GM23248 (cell line): ENCODE measurements at regions not wholly inside any gene's neighbourhood (a gene's known extent, or its start where the extent isn't known, plus 50 kb on each side); places are given as distances from the start of the nearest gene placed in this dataset.

Experiments used
- EZH2 ChIP-seq: fragments of 200-600 bp; sonication (generic); IDR thresholded peaks from 2 replicates; pipeline ENCODE4 v1.6.1; 2018; ENCODE audit warnings: antibody characterized with exemption, mild to moderate bottlenecking; ENCODE audit not compliant: insufficient read depth, poor library complexity, severe bottlenecking
- EZH2phosphoT487 ChIP-seq: fragments of 200-600 bp; sonication (generic); IDR thresholded peaks from 2 replicates; pipeline ENCODE4 v1.6.1; 2018; ENCODE audit warnings: antibody characterized with exemption, moderate library complexity, mild to moderate bottlenecking, low read depth; ENCODE audit not compliant: insufficient read depth

DNA sequence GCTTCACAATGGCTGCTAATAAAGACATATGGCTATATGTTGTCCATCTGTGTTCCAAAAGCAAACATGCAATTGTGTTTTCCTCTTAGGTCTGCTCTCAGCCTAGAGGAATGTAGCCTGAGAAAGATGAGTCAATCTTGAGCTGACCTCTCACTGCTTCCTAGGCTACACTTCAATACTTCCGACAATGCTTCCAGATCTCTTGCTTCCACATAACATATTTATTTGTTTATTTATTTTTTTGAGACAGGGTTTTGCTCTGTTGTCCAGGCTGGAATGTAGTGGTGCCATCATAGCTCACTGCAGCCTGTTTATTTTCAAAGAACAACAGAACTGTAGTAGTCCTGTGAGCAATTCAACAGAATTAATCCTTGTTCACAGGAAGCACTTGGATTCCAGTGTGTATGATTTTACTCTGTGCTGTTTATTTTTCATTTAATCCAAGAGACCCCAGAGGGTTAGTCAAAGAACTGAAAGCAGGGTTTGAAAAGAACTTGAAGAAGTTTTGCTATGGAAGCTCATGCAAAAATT is 437.9 kb downstream of the TXNL1 start:
- no peak for TF ChIP-seq EZH2
- TF ChIP-seq EZH2phosphoT487: no peak
